GM13977 (cell line): ENCODE measurements at regions not wholly inside any gene's neighbourhood (a gene's known extent, or its start where the extent isn't known, plus 50 kb on each side); places are given as distances from the start of the nearest gene placed in this dataset.

Experiments
- DNase-seq: peaks from one replicate; pipeline ENCODE4 v3.0.0; 2012; ENCODE audit warnings: low spot score
- in situ Hi-C: fragments of 300-500 bp; cut with MboI; formaldehyde crosslinking; loops from one replicate; pipeline ENCODE4 v1.12.0; 2022; ENCODE audit warnings: low sequenced_read_pairs, low pct_unique_long_range_greater_than_20kb, mixed read lengths, inconsistent platforms; ENCODE audit not compliant: unreplicated experiment
- TF ChIP-seq, protein P1 (sequence below): IDR thresholded peaks from 2 replicates; pipeline ENCODE4 v1.5.1; 2012; ENCODE audit warnings: mild to moderate bottlenecking, control low read depth; ENCODE audit not compliant: insufficient read depth; ENCODE audit errors: extremely low read depth, missing control alignments

GRCh38 chr4:181860157-181860556, 383.0 kb upstream of the TENM3 start:
- in situ Hi-C loops: no loop called here
- DNase-seq: no peak
- TF ChIP-seq, protein P1, sequence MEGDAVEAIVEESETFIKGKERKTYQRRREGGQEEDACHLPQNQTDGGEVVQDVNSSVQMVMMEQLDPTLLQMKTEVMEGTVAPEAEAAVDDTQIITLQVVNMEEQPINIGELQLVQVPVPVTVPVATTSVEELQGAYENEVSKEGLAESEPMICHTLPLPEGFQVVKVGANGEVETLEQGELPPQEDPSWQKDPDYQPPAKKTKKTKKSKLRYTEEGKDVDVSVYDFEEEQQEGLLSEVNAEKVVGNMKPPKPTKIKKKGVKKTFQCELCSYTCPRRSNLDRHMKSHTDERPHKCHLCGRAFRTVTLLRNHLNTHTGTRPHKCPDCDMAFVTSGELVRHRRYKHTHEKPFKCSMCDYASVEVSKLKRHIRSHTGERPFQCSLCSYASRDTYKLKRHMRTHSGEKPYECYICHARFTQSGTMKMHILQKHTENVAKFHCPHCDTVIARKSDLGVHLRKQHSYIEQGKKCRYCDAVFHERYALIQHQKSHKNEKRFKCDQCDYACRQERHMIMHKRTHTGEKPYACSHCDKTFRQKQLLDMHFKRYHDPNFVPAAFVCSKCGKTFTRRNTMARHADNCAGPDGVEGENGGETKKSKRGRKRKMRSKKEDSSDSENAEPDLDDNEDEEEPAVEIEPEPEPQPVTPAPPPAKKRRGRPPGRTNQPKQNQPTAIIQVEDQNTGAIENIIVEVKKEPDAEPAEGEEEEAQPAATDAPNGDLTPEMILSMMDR: no peak

- DNase-seq: no peak
- in situ Hi-C loops: no loop called here
- TF ChIP-seq, protein P1: no peak
These were observed 382.5 kb upstream of the TENM3 start for GRCh38 chr4:181860668-181861067.

DNA sequence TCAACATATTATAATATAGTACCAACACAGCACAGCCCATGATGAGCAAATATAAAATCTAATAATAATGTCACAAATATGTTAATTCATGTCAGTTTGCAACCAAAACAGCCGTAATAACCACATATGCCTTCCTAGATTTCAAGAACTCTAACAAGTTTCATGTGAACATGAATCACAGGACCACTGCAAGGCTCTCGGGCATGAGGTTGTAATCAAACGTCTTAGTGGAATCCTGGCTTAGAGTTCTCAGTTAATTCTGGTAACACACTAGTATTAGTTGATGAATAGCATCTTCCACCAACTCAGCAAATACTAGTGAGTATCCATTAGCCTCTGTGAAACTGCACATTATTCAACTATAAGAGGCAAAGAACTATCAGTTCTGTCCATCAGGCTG, 379.3 kb upstream of the TENM3 start:
- in situ Hi-C loops: no loop called here
- DNase-seq: no peak
- TF ChIP-seq, protein P1: no peak

DNA sequence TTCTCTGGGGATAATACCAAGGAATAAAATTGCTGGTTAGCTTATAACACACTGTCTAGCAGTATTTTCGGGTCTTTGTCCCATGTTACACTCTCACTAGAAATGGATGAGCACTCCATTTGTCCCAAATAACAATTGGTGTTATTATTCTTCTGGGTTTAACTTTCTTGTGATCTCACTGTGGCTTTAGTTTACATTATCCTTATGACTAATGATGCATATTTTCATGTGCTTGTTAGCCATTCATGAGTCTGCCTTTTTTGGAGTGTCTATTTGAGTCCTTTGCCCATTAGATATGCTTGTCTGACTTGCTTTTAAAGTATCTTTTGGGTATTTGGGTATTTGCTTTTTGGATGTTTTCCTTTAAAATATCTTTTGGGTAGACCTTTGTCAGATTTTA, 372.9 kb upstream of the TENM3 start:
- in situ Hi-C loops: no loop called here
- no peak for DNase-seq
- TF ChIP-seq, protein P1: no peak

- DNase-seq: no peak
- TF ChIP-seq, protein P1: no peak
- in situ Hi-C loops: no loop called here
These were observed 368.6 kb upstream of the TENM3 start for GRCh38 chr4:181874602-181875001.

GRCh38 chr4:181877329-181877848, 365.8 kb upstream of the TENM3 start:
- TF ChIP-seq, protein P1: no peak
- in situ Hi-C loops: no loop called here
- no peak for DNase-seq

GRCh38 chr4:181890031-181890430, 353.2 kb upstream of the TENM3 start:
- TF ChIP-seq, protein P1: no peak
- in situ Hi-C loops: no loop called here
- no peak for DNase-seq
